GM12892 (cell line): ENCODE measurements at regions not wholly inside any gene's neighbourhood (a gene's known extent, or its start where the extent isn't known, plus 50 kb on each side); places are given as distances from the start of the nearest gene placed in this dataset.

ENCODE experiments used
- POLR2A ChIP-seq: IDR thresholded peaks from 2 replicates; pipeline ENCODE4 v1.6.1; 2011; ENCODE audit warnings: low read depth, low read length, control low read depth
- POLR2AphosphoS5 ChIP-seq: IDR thresholded peaks from 2 replicates; pipeline ENCODE4 v1.6.1; 2011; ENCODE audit warnings: low read depth, low read length, control low read depth

GRCh38 chr6:130676077-130676772 is 151.0 kb upstream of the SMLR1 start:
- no peak for TF ChIP-seq POLR2AphosphoS5
- no peak for TF ChIP-seq POLR2A
